ENCODE measurements at regions not wholly inside any gene's neighbourhood (a gene's known extent, or its start where the extent isn't known, plus 50 kb on each side); places are given as distances from the start of the nearest gene placed in this dataset.
"Not testable (repeated sequence)": the region's sequence is repeated elsewhere in the genome, so short reads cannot be mapped to it uniquely, and the experiment has no call there.

DNA sequence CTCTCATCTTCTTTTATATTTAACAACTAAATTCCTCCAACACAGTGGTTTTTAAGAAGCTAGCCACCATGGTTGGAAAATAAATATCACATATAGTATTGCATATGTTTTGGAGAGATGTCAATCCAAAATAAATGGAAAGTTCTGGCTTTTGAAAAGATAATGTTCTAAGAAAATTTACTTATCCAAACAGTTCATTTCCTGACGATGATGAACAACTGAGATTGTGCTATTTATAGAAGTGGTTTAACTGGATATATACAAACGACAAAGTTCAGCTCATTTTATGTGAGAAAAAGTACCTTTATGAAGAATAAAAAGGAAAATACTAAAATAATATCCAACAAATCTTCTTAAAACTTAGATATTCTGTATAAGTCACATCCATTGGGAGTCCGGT lies 174.7 kb downstream of the MZT1 start:
- H3K27ac ChIP-seq: no peak overlapping the region
- H2AFZ ChIP-seq (ENCODE audit: low read depth): no peak overlapping the region
- no peaks in the 10 kb centered on the region for H4K20me1 ChIP-seq (ENCODE audit: insufficient read depth)
- H3K27me3 ChIP-seq (ENCODE audit: insufficient read depth, low read depth): no peaks in the 10 kb centered on the region
- H3K79me2 ChIP-seq (ENCODE audit: insufficient read depth, low read depth): no peaks in the 10 kb centered on the region
- H3K4me3 ChIP-seq (IDR thresholded peaks at IDR 0.05; ENCODE audit: insufficient read depth, low read depth, low read length): no peak overlapping the region
- no peaks in the 10 kb centered on the region for H3K4me1 ChIP-seq (ENCODE audit: low read depth, poor library complexity, severe bottlenecking)
- TF ChIP-seq, protein P1, sequence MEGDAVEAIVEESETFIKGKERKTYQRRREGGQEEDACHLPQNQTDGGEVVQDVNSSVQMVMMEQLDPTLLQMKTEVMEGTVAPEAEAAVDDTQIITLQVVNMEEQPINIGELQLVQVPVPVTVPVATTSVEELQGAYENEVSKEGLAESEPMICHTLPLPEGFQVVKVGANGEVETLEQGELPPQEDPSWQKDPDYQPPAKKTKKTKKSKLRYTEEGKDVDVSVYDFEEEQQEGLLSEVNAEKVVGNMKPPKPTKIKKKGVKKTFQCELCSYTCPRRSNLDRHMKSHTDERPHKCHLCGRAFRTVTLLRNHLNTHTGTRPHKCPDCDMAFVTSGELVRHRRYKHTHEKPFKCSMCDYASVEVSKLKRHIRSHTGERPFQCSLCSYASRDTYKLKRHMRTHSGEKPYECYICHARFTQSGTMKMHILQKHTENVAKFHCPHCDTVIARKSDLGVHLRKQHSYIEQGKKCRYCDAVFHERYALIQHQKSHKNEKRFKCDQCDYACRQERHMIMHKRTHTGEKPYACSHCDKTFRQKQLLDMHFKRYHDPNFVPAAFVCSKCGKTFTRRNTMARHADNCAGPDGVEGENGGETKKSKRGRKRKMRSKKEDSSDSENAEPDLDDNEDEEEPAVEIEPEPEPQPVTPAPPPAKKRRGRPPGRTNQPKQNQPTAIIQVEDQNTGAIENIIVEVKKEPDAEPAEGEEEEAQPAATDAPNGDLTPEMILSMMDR (conservative IDR thresholded peaks at IDR 0.05; ENCODE audit: low read depth, low read length): no peak
- H3K36me3 ChIP-seq (ENCODE audit: insufficient read depth): no peaks in the 10 kb centered on the region
- no peak overlapping the region for H3K9ac ChIP-seq
- H3K4me2 ChIP-seq: no peak overlapping the region

DNA sequence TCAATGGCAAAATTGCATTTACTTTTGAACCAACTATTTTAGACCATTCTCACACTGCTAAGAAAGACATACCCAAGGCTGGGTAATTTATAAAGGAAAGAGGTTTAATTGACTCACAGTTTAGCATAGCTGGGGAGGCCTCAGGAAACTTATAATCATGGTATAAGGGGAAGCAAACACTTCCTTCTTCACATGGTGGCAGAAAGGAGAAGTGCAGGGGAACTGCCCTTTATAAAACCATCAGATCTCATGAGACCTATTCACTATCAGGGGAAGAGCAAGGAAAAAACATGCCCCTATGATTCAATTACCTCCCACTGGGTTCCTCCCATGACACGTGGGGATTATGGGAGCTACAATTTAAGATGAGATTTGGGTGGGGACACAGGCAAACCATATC lies 181.5 kb downstream of the MZT1 start:
- H3K27me3 ChIP-seq (ENCODE audit: insufficient read depth, low read depth); H3K36me3 ChIP-seq (ENCODE audit: insufficient read depth); H3K4me3 ChIP-seq (IDR thresholded peaks at IDR 0.05; ENCODE audit: insufficient read depth, low read depth, low read length); H2AFZ ChIP-seq (ENCODE audit: low read depth); H3K4me2 ChIP-seq; H4K20me1 ChIP-seq (ENCODE audit: insufficient read depth); H3K9ac ChIP-seq; H3K79me2 ChIP-seq (ENCODE audit: insufficient read depth, low read depth); H3K27ac ChIP-seq; H3K4me1 ChIP-seq (ENCODE audit: low read depth, poor library complexity, severe bottlenecking): not testable (repeated sequence)

DNA sequence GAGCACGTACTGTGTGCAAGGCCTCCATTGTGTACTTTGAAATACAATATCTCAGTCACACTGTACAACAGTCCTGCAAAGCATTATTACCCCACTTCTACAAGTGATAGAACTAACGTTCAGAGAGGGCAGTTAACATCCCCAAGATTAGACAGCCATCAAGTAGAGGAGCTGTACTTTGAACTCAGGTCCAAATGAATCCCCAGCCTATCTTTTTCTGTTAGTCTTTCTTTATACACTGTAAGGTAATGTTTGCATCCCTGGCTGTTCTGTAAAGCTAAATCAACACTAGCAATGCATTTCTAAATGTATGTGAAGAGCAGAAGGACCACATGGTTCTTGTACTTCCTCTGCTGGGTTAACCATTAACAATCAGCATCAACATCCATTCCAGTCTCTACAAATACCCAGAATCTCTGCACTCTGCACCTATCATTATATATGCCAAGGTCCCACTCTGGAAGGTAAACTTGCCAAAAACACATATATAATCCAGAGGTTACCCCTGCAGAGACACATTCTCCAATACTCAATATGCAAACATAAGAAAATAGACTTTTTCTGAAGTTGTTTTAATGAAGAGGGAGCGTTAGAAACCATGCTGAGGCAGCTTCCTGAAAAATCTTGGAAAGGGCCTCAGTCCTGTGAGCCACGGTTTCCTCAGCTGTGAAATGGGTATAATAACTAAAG lies 182.3 kb downstream of the MZT1 start:
- no peak overlapping the region for H2AFZ ChIP-seq (ENCODE audit: low read depth)
- H3K79me2 ChIP-seq (ENCODE audit: insufficient read depth, low read depth): no peaks in the 10 kb centered on the region
- no peaks in the 10 kb centered on the region for H3K27me3 ChIP-seq (ENCODE audit: insufficient read depth, low read depth)

DNA sequence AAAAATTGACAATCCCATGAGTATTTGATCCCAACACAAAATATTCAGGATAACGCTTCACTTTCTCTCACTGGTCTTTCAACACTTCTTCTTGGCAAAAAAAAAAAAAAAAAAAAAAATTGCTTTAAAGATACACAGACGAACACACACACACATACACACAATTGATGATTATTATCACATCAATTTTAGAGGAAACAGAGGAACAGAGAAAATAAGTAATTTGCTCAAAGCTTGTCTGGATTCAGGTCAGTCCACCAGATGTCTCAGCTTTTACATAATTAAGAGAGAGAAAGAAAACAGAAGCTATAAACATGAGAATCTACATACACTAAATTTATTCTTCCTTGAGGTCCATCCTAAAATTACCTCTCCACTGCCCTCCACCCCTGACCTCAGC lies 183.4 kb downstream of the MZT1 start:
- H3K36me3 ChIP-seq (ENCODE audit: insufficient read depth): no peaks in the 10 kb centered on the region
- no peak overlapping the region for H3K4me2 ChIP-seq
- no peak overlapping the region for H2AFZ ChIP-seq (ENCODE audit: low read depth)
- no peak overlapping the region for H3K27ac ChIP-seq
- no peaks in the 10 kb centered on the region for H3K27me3 ChIP-seq (ENCODE audit: insufficient read depth, low read depth)
- H3K4me3 ChIP-seq (IDR thresholded peaks at IDR 0.05; ENCODE audit: insufficient read depth, low read depth, low read length): no peak overlapping the region
- TF ChIP-seq, protein P1 (conservative IDR thresholded peaks at IDR 0.05; ENCODE audit: low read depth, low read length): no peak
- H3K4me1 ChIP-seq (ENCODE audit: low read depth, poor library complexity, severe bottlenecking): no peaks in the 10 kb centered on the region
- no peaks in the 10 kb centered on the region for H4K20me1 ChIP-seq (ENCODE audit: insufficient read depth)
- no peaks in the 10 kb centered on the region for H3K79me2 ChIP-seq (ENCODE audit: insufficient read depth, low read depth)
- H3K9ac ChIP-seq: no peak overlapping the region

More for the DNA sequence above, 182.3 kb downstream of the MZT1 start:
- TF ChIP-seq, protein P1 (conservative IDR thresholded peaks at IDR 0.05; ENCODE audit: low read depth, low read length): no peak
- H3K9ac ChIP-seq: no peak overlapping the region
- H3K4me2 ChIP-seq: no peak overlapping the region
- no peaks in the 10 kb centered on the region for H3K4me1 ChIP-seq (ENCODE audit: low read depth, poor library complexity, severe bottlenecking)
- no peak overlapping the region for H3K4me3 ChIP-seq (IDR thresholded peaks at IDR 0.05; ENCODE audit: insufficient read depth, low read depth, low read length)
- H3K27ac ChIP-seq: no peak overlapping the region
- no peaks in the 10 kb centered on the region for H3K36me3 ChIP-seq (ENCODE audit: insufficient read depth)
- H4K20me1 ChIP-seq (ENCODE audit: insufficient read depth): no peaks in the 10 kb centered on the region

DNA sequence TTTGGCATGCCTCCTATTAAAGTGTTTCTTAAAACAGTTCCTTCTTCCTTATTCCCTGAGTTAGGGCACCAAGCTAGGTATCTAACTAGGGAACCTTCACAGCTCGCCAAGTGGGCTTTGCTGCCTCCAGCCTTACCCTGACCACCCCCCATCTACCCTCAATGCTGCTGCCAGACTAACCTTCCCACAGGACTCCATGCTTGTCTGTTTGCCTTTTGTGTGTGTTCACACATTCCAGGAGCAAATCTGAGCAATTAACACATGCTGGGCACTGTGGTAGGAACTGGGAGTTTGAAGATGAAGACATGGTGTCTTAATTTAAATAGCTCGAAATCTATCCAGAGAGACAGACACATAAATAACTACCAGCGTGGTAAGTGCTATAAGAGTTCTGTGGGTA lies 185.2 kb downstream of the MZT1 start:
- H3K27ac ChIP-seq: no peak overlapping the region
- no peaks in the 10 kb centered on the region for H3K4me1 ChIP-seq (ENCODE audit: low read depth, poor library complexity, severe bottlenecking)
- H3K36me3 ChIP-seq (ENCODE audit: insufficient read depth): no peaks in the 10 kb centered on the region
- H4K20me1 ChIP-seq (ENCODE audit: insufficient read depth): no peaks in the 10 kb centered on the region
- no peaks in the 10 kb centered on the region for H3K27me3 ChIP-seq (ENCODE audit: insufficient read depth, low read depth)
- H3K4me3 ChIP-seq (IDR thresholded peaks at IDR 0.05; ENCODE audit: insufficient read depth, low read depth, low read length): no peak overlapping the region
- no peaks in the 10 kb centered on the region for H3K79me2 ChIP-seq (ENCODE audit: insufficient read depth, low read depth)
- H3K4me2 ChIP-seq: no peak overlapping the region
- no peak overlapping the region for H3K9ac ChIP-seq
- no peak overlapping the region for H2AFZ ChIP-seq (ENCODE audit: low read depth)
- TF ChIP-seq, protein P1 (conservative IDR thresholded peaks at IDR 0.05; ENCODE audit: low read depth, low read length): no peak
